ENCODE measurements at regions not wholly inside any gene's neighbourhood (a gene's known extent, or its start where the extent isn't known, plus 50 kb on each side); places are given as distances from the start of the nearest gene placed in this dataset.

DNA sequence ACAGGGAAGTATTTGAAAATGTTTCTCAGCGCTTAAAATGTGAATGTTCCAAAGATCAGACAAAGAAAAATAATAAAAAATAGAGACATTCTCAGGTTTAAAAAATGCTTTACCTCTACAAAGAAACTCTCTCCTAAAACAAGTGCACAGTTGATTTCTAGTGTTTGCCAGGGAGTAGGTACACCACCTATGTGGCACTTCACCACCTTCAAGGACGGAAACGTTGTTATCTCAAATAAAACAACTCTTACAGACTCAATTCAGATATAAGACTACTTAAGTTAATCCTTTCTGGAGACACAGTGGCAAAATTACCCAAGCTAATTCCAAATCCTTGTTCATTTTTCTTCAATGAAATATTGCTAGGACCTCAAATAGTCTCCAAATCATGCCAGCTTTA lies 286.4 kb upstream of the ISL1 start:
- Histone ChIP-seq H3K9me3 (ENCODE audit: control insufficient read depth in 1 of 2, low read length in 2 of 2) (no peaks in the 10 kb centered on the region), H3K27me3 (ENCODE audit: insufficient read depth, low read length) (no peaks in the 10 kb centered on the region), H3K4me3 (ENCODE audit: low read length in 2 of 2) (no peak overlapping the region), H3K36me3 (ENCODE audit: insufficient read depth, low read length) (no peaks in the 10 kb centered on the region), H3K27ac (ENCODE audit: low read depth, low read length) (no peak overlapping the region), H3K4me1 (ENCODE audit: insufficient read depth, low read length) (no peaks in the 10 kb centered on the region)
- no peak overlapping the region for H3K4me3 Mint-ChIP-seq
- ChIA-PET POLR2A (ENCODE audit: partially characterized antibody) (no interaction called here), CTCF (ENCODE audit: partially characterized antibody) (no interaction called here)
- peaks cover 0 to 6% (median under 1%) of the 10 kb centered on the region in 8 donors for H3K9me3 Mint-ChIP-seq
- no peaks in the 10 kb centered on the region for H3K4me1 Mint-ChIP-seq
- H3K27me3 Mint-ChIP-seq, result no peaks in the 10 kb centered on the region
- no peak for DNase-seq
- intact Hi-C loops (cut with micrococcal nuclease), result no loop called here
- H3K36me3 Mint-ChIP-seq, result no peaks in the 10 kb centered on the region
- H3K27ac Mint-ChIP-seq, result no peak overlapping the region

DNA sequence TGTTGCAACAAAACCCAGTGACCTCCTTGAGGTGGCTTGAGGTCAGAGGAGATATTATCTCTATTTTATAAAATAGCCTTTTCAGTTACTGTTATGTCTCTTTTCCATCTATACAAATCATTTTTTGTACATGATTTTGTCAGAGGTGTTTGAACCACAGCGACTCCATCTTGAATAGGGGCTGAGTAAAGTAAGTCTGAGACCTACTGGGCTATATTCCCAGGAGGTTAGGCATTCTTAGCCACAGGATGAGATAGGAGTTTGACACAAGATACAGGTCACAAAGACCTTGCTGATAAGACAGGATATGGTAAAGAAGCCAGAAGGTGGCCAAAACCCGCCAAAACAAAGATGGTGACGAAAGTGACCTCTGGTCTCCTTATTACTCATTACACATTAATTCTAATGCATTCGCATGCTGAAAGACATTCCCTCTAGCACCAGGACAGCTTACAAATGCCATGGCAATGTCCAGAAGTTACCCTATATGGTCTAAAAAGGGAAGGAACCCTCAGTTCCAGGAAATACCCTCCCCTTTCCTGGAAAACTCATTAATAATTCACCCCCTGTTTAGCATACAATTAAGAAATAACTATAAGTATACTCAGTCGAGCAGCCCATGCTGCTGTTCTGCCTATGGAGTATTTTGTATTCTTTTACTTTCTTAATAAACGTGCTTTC lies 283.9 kb upstream of the ISL1 start:
- H3K4me1 Mint-ChIP-seq, result no peaks in the 10 kb centered on the region
- ChIA-PET CTCF (ENCODE audit: partially characterized antibody) (interaction anchor here (0.6 kb wide), 1 partner anchor 190 kb away, joined by 3 read pairs; no protein-coding TSS in a partner anchor), POLR2A (ENCODE audit: partially characterized antibody) (no interaction called here)
- no peak overlapping the region for H3K4me3 ChIP-seq (ENCODE audit: low read length in 2 of 2)
- no peaks in the 10 kb centered on the region for H3K9me3 ChIP-seq (ENCODE audit: control insufficient read depth in 1 of 2, low read length in 2 of 2)
- H3K36me3 ChIP-seq (ENCODE audit: insufficient read depth, low read length), result no peaks in the 10 kb centered on the region
- no peak overlapping the region for H3K27ac Mint-ChIP-seq
- no peaks in the 10 kb centered on the region for H3K27me3 Mint-ChIP-seq
- H3K27me3 ChIP-seq (ENCODE audit: insufficient read depth, low read length), result no peaks in the 10 kb centered on the region
- H3K4me3 Mint-ChIP-seq, result no peak overlapping the region
- H3K36me3 Mint-ChIP-seq, result no peaks in the 10 kb centered on the region
- no peak overlapping the region for H3K27ac ChIP-seq (ENCODE audit: low read depth, low read length)
- peaks cover 0 to 6% (median under 1%) of the 10 kb centered on the region in 8 donors for H3K9me3 Mint-ChIP-seq
- no peaks in the 10 kb centered on the region for H3K4me1 ChIP-seq (ENCODE audit: insufficient read depth, low read length)
- intact Hi-C loops (cut with micrococcal nuclease), result no loop called here
- DNase-seq, result no peak

DNA sequence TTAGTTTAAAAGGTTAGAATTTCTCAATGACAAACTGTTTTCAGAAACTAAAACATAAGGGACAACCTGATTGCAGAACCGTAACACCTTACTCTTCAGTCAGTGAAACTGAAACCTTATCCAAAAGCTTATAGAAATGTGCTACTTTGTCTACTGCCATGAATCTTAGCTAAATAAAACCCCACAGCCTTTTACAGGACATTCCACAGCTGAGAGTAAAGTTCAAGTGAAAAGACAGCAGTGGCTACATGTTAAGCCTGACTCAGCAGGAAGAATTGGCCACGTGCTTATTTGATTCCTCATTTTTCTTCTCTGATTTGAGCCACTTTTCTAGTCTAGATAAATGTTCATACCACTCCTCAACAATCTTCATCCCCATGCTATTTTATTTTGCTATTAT lies 278.7 kb upstream of the ISL1 start:
- Histone ChIP-seq H3K9me3 (ENCODE audit: control insufficient read depth in 1 of 2, low read length in 2 of 2) (no peaks in the 10 kb centered on the region), H3K27ac (ENCODE audit: low read depth, low read length) (no peak overlapping the region), H3K4me1 (ENCODE audit: insufficient read depth, low read length) (no peaks in the 10 kb centered on the region), H3K36me3 (ENCODE audit: insufficient read depth, low read length) (no peaks in the 10 kb centered on the region), H3K4me3 (ENCODE audit: low read length in 2 of 2) (no peak overlapping the region), H3K27me3 (ENCODE audit: insufficient read depth, low read length) (no peaks in the 10 kb centered on the region)
- Mint-ChIP-seq H3K27me3 (no peaks in the 10 kb centered on the region), H3K9me3 (peaks cover 0 to 6% (median 2%) of the 10 kb centered on the region in 8 donors), H3K27ac (no peak overlapping the region), H3K4me3 (no peak overlapping the region), H3K36me3 (no peaks in the 10 kb centered on the region), H3K4me1 (no peaks in the 10 kb centered on the region)
- intact Hi-C loops (cut with micrococcal nuclease), result no loop called here
- POLR2A ChIA-PET (ENCODE audit: partially characterized antibody), result no interaction called here
- CTCF ChIA-PET (ENCODE audit: partially characterized antibody), result no interaction called here
- DNase-seq, result no peak

DNA sequence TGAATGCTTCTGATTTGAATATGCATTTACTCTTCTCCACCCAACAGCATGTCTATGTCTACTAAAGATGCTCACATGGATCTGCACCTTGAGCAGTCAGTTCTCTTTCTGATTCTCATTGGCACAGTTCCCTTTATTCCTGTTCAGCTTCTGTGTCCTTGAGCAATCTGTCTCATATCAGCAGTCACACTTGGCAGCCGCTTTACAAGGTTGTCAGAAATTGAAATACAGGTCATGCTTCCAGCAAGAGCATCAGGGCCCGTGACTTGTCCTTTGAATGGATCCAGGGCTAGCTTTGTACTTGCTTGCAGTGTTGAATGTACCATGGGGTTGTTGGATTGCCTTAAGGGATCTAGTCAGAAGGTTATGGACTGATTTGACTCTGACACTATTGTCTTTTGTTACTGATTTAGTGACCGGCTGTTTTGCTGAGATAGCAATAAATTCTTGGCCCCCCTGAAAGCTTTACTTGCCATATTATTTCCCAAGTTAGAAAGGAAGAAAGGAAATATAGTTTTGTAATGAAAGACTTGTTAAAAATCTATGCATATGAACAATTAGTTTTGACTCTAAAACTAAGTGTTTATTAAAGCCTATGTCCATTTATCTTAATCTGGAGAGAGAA lies 273.4 kb upstream of the ISL1 start:
- Mint-ChIP-seq H3K4me3 (no peak overlapping the region), H3K36me3 (no peaks in the 10 kb centered on the region), H3K27ac (no peak overlapping the region), H3K4me1 (no peaks in the 10 kb centered on the region), H3K9me3 (peaks cover 0 to 7% (median under 1%) of the 10 kb centered on the region in 8 donors), H3K27me3 (no peaks in the 10 kb centered on the region)
- DNase-seq, result no peak
- POLR2A ChIA-PET (ENCODE audit: partially characterized antibody), result no interaction called here
- Histone ChIP-seq H3K4me1 (ENCODE audit: insufficient read depth, low read length) (no peaks in the 10 kb centered on the region), H3K9me3 (ENCODE audit: control insufficient read depth in 1 of 2, low read length in 2 of 2) (no peaks in the 10 kb centered on the region), H3K27ac (ENCODE audit: low read depth, low read length) (no peak overlapping the region), H3K27me3 (ENCODE audit: insufficient read depth, low read length) (no peaks in the 10 kb centered on the region), H3K36me3 (ENCODE audit: insufficient read depth, low read length) (no peaks in the 10 kb centered on the region), H3K4me3 (ENCODE audit: low read length in 2 of 2) (no peak overlapping the region)
- CTCF ChIA-PET (ENCODE audit: partially characterized antibody), result no interaction called here
- intact Hi-C loops (cut with micrococcal nuclease), result no loop called here

DNA sequence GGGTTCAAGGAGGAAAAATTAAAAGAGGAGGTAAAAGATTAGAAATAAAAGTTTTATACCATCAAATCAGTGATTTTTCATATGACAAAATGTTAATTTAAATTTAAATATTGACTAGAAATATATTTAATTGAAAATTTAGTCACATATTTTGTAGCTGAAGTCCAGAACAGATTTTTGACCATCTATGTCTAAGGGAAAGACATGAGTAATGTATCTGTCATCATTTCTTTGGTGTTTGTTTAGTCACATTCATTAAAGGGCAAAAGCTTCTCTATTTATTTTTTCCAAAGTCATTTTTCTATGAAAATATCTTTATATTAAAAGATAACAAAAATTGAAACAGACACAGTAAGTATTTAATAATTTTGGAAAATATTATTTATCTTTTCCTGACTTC lies 252.0 kb upstream of the ISL1 start:
- Mint-ChIP-seq H3K4me1 (no peaks in the 10 kb centered on the region), H3K27ac (no peak overlapping the region), H3K27me3 (peaks cover 0 to 1% of the 10 kb centered on the region in 2 donors), H3K9me3 (peaks cover 0 to 16% (median 4%) of the 10 kb centered on the region in 8 donors), H3K4me3 (no peak overlapping the region), H3K36me3 (no peaks in the 10 kb centered on the region)
- Histone ChIP-seq H3K27ac (ENCODE audit: low read depth, low read length) (no peak overlapping the region), H3K9me3 (ENCODE audit: control insufficient read depth in 1 of 2, low read length in 2 of 2) (no peaks in the 10 kb centered on the region), H3K4me1 (ENCODE audit: insufficient read depth, low read length) (no peaks in the 10 kb centered on the region), H3K4me3 (ENCODE audit: low read length in 2 of 2) (no peak overlapping the region), H3K36me3 (ENCODE audit: insufficient read depth, low read length) (no peaks in the 10 kb centered on the region), H3K27me3 (ENCODE audit: insufficient read depth, low read length) (no peaks in the 10 kb centered on the region)
- intact Hi-C loops (cut with micrococcal nuclease), result no loop called here
- POLR2A ChIA-PET (ENCODE audit: partially characterized antibody), result no interaction called here
- no peak for DNase-seq
- CTCF ChIA-PET (ENCODE audit: partially characterized antibody), result no interaction called here

DNA sequence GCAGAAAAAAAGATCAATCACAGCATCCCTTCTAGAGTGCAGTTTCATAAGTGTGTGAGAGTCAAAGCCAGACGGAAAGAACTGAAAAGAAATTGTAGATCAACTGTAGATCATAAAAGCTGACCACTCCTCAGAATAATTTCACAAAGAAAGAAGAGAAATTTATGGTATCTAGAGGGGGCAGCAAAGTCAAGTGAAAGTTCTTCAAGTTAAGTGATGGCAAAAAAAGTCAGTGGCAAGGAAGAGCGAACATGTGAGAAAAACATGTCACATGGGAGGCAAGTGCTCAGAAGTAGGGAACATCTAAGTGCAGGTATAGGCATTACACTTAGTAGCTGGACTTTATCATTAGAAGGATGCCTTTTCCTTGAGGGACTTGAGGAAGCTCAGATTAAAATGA lies 245.1 kb upstream of the ISL1 start:
- Mint-ChIP-seq H3K27me3 (no peaks in the 10 kb centered on the region), H3K4me3 (no peak overlapping the region), H3K4me1 (no peaks in the 10 kb centered on the region), H3K27ac (no peak overlapping the region), H3K36me3 (no peaks in the 10 kb centered on the region), H3K9me3 (peaks cover 0 to 15% (median 5%) of the 10 kb centered on the region in 8 donors)
- no peaks in the 10 kb centered on the region for H3K36me3 ChIP-seq (ENCODE audit: insufficient read depth, low read length)
- no peaks in the 10 kb centered on the region for H3K27me3 ChIP-seq (ENCODE audit: insufficient read depth, low read length)
- H3K27ac ChIP-seq (ENCODE audit: low read depth, low read length), result no peak overlapping the region
- intact Hi-C loops (cut with micrococcal nuclease), result no loop called here
- no peaks in the 10 kb centered on the region for H3K9me3 ChIP-seq (ENCODE audit: control insufficient read depth in 1 of 2, low read length in 2 of 2)
- no peak for DNase-seq
- H3K4me3 ChIP-seq (ENCODE audit: low read length in 2 of 2), result no peak overlapping the region
- H3K4me1 ChIP-seq (ENCODE audit: insufficient read depth, low read length), result no peaks in the 10 kb centered on the region
- ChIA-PET POLR2A (ENCODE audit: partially characterized antibody) (no interaction called here), CTCF (ENCODE audit: partially characterized antibody) (no interaction called here)

DNA sequence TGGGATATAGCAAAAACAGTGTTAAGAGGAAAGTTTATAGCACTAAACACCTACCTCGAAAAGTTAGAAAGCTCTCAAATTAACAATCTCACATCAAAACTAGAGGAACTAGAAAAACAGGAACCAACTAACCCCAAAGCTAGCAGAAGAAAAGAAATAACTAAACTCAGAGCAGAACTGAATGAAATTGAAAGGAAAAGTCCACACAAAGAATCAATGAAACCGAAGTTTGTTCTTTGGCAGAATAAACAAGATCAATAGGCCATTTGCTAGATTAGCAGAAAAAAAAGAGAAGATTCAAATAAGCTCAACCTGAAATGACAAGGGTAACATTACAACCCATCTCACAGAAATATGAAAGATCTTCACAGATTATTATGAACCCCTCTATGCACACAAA lies 234.8 kb upstream of the ISL1 start:
- no peaks in the 10 kb centered on the region for H3K4me1 ChIP-seq (ENCODE audit: insufficient read depth, low read length)
- Mint-ChIP-seq H3K4me1 (no peaks in the 10 kb centered on the region), H3K27ac (no peak overlapping the region), H3K36me3 (no peaks in the 10 kb centered on the region), H3K4me3 (no peak overlapping the region), H3K27me3 (no peaks in the 10 kb centered on the region), H3K9me3 (peaks cover 0 to 47% (median 19%) of the 10 kb centered on the region in 8 donors)
- no peak overlapping the region for H3K4me3 ChIP-seq (ENCODE audit: low read length in 2 of 2)
- no peaks in the 10 kb centered on the region for H3K9me3 ChIP-seq (ENCODE audit: control insufficient read depth in 1 of 2, low read length in 2 of 2)
- intact Hi-C loops (cut with micrococcal nuclease), result no loop called here
- no peak for DNase-seq
- no peak overlapping the region for H3K27ac ChIP-seq (ENCODE audit: low read depth, low read length)
- no peaks in the 10 kb centered on the region for H3K27me3 ChIP-seq (ENCODE audit: insufficient read depth, low read length)
- no peaks in the 10 kb centered on the region for H3K36me3 ChIP-seq (ENCODE audit: insufficient read depth, low read length)
- ChIA-PET POLR2A (ENCODE audit: partially characterized antibody) (no interaction called here), CTCF (ENCODE audit: partially characterized antibody) (no interaction called here)

All from CD4-positive, alpha-beta memory T cell (primary cell).